Middle frontal gyrus (tissue), 1 donor: ENCODE measurements at regions not wholly inside any gene's neighbourhood (a gene's known extent, or its start where the extent isn't known, plus 50 kb on each side); places are given as distances from the start of the nearest gene placed in this dataset.

Experiments used
- DNase-seq: peaks from one replicate; pipeline ENCODE4 v3.0.0-alpha.2; 2015; ENCODE audit warnings: low spot score; ENCODE audit errors: extremely low spot score

DNA sequence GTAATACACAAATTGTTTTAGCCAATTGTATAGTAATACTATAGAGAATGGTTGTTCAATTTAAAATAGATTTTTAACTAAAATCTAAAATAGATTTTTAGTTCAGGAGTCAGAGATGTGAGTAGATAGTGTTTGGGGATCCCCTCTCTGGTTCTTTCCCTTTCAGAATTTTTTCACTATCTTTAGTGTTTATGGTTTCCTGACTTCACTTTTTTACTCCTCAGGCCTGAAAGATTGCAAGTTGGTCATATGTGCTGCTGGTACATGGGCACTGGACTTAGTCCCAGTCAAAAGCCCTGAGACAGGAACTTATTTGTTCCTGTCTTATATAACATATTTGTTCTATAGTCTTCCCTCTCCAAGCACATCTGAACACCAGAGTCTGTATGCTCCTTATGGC is 96.8 kb upstream of the ATP1B1 start:
- no peak for DNase-seq

- no peak for DNase-seq
Measured at GRCh38 chr1:169012416-169012815, 94.1 kb upstream of the ATP1B1 start.

DNA sequence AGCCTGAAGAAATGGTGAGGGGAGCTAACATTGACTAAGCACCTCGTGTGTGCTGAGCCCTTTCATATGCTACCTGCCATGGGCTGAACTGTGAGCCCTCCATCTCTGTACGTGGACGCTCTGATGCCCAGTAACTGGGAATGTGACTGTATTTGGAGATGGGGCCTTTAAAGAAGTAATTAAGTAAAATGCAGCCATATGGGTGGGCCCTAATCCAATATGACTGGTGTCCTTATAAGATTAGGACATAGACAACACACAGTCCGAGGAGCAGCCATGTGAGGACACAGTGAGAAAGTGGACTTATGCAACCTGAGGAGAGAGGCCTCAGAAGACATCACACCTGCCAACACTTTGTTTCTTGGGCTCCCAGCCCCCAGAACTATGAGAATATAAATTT is 92.7 kb upstream of the ATP1B1 start:
- no peak for DNase-seq

- no peak for DNase-seq
Measured at GRCh38 chr1:169015464-169015863, 91.0 kb upstream of the ATP1B1 start.

DNA sequence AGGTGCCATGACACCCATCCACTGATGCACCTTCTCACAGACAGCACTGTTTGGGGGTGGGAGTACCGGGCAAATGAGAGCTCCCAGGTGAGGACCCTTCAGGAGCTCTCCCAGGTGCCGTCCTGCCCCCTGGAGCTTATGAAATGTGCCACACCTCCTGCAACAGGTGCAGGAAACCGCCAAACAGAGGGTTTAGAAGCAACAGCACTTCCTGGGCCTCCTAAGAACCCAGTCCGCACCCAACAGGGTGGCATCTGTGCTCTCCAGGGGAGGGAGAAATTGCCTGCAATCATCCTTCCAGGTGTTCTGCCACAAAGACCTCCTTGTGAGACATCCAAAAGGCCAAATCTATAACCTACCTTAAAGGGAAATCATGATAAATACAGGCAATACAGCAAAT is 87.7 kb upstream of the ATP1B1 start:
- DNase-seq: no peak

- no peak for DNase-seq
Measured at GRCh38 chr1:169019419-169020058, 87.0 kb upstream of the ATP1B1 start.

DNA sequence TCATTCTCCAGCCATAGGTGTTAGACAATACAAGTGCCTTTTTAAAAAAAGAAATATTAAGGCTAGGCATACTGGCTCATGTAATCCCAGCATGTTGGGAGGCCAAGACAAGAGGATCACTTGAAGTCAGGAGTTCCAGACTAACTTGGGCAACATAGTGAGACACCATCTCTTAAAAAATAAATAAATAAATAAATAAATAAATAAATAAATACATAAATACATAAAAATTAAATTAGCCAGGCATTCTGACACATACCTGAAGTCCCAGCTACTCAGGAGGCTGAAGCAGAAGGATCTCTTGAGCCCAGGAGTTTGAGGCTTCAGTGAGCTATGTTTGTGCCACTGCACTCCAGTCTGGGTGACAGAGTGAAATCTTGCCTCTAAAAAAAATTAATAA is 85.8 kb upstream of the ATP1B1 start:
- no peak for DNase-seq

GRCh38 chr1:169022648-169023047 is 83.8 kb upstream of the ATP1B1 start:
- DNase-seq: no peak

DNA sequence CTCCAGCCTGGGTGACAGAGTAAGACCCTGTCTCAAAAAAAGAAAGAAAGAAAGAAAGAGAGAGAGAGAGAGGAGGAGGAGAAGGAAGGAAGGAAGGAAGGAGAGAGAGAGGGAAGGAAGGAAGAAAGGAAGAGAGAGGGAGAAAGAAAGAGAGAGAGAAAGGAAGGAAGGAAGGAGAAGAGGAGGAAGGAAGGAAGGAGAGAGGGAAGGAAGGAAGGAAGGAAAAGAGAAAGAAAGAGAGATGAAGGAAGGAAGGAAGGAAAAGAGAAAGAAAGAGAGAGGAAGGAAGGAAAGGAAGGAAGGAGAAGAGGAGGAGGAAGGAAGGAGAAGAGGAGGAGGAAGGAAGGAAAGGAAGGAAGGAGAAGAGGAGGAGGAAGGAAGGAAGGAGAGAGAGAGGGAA is 82.2 kb upstream of the ATP1B1 start:
- DNase-seq: no peak

DNA sequence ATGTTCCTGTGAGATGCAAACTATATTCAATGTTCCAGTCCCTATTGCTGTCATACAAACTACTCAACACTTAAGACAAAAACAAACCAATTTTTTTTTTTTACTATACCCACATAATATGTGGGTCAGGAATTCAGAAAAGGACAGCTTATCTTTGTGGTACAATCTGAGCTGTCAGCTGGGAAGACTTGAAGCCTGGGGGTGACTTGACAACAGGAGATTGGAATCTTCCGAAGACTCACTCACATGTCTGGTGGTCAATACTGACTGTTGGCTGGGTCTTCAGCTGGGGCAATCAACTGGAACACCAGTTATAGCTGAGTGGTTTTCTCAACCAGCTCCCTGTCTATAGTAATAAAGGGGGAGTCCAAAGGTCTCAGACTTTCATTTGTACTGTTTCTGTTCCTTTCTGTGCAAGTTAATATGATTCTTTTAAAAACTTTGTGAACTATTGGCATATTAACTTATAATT is 81.7 kb upstream of the ATP1B1 start:
- DNase-seq: no peak

DNA sequence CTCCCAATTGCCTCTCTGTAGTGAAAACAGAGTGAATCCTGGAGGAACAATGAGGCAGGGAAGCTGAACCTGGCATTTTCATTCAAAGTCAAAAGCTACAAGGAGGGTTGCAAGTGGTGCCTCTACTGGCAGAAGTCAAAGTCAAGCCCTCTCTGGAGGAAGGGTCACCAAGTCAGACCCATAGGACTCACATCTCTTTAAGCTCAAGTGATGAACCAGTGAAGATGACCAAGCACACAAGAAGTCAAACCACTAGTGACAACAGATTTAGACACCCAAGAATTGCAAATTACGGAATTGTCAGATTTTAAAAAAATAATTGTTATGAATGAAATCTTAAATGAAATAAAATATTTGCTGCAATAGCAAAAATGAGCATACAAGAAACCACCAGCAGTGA is 81.1 kb upstream of the ATP1B1 start:
- DNase-seq: no peak

DNA sequence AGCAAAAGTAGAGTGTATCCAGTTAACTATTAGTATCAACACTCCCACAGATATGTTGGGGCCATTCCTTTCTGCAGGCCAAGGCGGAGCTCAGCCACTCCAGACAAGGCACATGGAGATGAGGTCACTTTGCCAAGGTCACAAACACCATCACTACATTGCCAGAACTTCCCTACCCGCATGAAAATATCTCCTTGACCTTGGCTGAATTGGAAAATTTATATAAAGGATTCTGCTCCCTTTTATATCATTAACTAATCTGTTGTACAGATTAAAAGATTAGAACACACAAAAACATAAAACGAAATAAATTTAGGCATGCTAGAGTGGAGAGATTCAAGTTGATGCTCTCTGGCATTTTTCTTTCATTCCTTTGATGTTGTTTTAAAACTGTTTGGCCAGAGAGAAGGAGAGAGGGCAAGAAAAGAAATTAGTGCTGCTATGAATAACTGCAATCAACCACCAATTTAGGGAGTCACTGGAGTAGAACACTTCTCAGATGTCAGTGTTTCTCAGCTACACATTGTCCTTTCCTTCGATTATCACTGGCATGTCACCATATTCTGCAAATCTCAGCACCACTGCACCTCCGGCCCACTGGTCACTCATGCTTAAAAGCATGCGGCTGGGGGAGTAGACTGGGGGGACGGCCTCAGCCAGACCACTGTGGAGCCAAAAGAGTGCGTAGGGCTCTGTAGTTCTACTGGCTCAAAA is 78.7 kb upstream of the ATP1B1 start:
- DNase-seq: no peak

- no peak for DNase-seq
Measured at GRCh38 chr1:169031566-169032224, 74.8 kb upstream of the ATP1B1 start.

DNA sequence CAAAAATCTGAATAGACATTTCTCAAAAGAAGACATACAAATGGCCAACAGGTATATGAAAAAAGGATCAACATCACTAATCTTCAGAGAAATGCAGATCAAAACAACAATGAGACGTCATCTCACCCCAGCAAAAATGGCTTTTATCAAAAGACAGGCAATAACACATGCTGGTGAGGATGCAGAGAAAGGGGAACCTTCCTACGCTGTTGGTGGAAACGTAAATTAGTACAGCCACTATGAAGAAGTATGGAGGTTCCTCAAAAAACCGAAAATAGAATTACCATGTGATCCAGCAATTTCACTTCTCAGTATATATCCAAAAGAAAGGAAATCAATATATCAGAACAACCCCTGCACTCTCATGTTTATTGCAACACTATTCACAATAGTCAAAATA is 65.1 kb upstream of the ATP1B1 start:
- no peak for DNase-seq

DNA sequence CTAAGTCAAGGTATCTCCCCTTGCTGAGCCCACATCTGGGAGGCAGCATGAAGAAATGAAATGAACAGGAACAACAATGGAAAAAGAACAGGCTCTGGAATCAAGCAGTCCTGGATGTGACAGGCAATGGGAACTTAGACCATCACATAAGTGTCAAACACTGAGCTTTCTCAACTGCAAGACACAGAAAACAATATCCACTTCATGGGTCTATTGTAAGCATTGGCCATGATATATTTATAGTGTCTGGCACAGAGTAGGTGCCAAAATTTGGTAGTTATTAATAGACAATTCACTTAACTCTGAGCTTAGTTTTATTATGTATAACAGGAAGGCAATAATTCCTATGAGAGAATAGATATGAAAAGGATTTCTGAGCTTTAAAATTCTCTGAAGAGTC is 64.1 kb upstream of the ATP1B1 start:
- no peak for DNase-seq

GRCh38 chr1:169043823-169044222 is 62.7 kb upstream of the ATP1B1 start:
- DNase-seq: no peak

DNA sequence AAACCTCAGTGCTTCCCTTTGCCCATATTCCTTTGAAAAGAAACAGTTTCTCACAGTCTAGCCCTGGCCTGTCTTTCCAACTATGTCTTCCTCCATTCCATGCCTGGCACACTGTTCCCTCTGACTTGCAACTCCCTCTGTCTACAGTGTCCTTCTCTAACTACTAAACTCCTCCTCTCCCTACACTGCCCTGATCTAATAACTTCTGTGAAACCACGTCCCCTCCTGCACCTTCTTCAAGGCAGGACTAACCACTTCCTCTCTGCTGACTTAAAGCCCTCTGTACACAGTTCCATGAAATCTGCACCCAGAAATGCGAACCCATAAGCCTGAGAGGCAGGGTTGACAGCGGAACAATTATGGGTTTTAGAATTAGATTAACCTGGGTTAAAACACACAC is 62.2 kb upstream of the ATP1B1 start:
- no peak for DNase-seq

- no peak for DNase-seq
Measured at GRCh38 chr1:169044971-169045370, 61.5 kb upstream of the ATP1B1 start.

GRCh38 chr1:169046671-169047070 is 59.8 kb upstream of the ATP1B1 start:
- DNase-seq: no peak

GRCh38 chr1:169047074-169047473 is 59.4 kb upstream of the ATP1B1 start:
- DNase-seq: no peak

DNA sequence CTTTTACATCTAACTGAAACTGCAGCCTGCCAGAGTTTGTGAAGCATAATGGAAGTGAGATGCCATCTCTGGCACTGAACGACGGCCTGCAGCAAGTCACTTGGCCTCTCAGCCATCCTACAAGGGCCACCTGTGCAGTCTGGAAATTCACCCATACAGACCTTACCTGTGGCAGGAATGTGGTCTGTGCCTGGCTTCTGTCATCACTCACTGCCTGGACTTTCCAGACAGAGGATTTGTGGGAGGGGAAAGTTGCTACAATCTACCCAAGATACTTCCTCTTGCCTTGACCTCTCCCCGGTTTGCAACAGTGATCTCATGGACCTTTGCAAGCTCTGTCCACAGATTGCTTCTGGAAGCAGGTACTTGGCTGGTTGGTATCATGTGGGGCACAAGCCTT is 58.4 kb upstream of the ATP1B1 start:
- no peak for DNase-seq

GRCh38 chr1:169049258-169049938 is 57.1 kb upstream of the ATP1B1 start:
- no peak for DNase-seq
